AG10803 (cell line): ENCODE measurements at regions not wholly inside any gene's neighbourhood (a gene's known extent, or its start where the extent isn't known, plus 50 kb on each side); places are given as distances from the start of the nearest gene placed in this dataset.

Source experiments
- DNase-seq: peaks from one replicate; pipeline ENCODE4 v3.0.0; 2010; ENCODE audit warnings: low read depth
- H3K4me3 ChIP-seq: 2 replicates; pipeline ENCODE4 v1.5.1; 2011; ENCODE audit warnings: mild to moderate bottlenecking, low read length, control low read depth
- TF ChIP-seq, protein P1 (sequence below): conservative IDR thresholded peaks from 2 replicates; pipeline ENCODE4 v1.5.1; 2011; ENCODE audit warnings: mild to moderate bottlenecking, low read length, control low read depth, inconsistent platforms

DNA sequence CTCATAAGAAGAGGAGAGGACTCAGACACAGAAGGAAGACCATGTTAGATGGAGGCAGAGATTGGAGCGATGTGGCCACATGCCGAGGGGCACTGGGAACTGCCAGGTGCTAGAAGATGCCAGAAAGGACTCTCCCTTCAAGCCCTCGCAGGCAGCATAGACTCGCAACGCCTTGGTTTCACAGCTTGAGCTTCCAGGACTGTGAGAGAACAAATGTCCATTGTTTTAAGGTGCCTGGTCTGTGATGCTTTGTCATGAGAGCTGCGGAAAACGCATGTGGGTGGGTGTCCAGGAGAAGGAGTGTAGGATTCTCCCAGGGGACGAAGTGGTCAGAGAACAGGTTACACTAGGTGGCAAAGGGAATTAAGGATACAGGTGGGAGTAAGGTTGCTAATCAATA is 125.9 kb upstream of the USP29 start:
- H3K4me3 ChIP-seq = no peak overlapping the region
- no peak for DNase-seq
- TF ChIP-seq, protein P1, sequence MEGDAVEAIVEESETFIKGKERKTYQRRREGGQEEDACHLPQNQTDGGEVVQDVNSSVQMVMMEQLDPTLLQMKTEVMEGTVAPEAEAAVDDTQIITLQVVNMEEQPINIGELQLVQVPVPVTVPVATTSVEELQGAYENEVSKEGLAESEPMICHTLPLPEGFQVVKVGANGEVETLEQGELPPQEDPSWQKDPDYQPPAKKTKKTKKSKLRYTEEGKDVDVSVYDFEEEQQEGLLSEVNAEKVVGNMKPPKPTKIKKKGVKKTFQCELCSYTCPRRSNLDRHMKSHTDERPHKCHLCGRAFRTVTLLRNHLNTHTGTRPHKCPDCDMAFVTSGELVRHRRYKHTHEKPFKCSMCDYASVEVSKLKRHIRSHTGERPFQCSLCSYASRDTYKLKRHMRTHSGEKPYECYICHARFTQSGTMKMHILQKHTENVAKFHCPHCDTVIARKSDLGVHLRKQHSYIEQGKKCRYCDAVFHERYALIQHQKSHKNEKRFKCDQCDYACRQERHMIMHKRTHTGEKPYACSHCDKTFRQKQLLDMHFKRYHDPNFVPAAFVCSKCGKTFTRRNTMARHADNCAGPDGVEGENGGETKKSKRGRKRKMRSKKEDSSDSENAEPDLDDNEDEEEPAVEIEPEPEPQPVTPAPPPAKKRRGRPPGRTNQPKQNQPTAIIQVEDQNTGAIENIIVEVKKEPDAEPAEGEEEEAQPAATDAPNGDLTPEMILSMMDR = no peak

- TF ChIP-seq, protein P1 = no peak
- no peak for DNase-seq
- H3K4me3 ChIP-seq = no peak overlapping the region
Observed at GRCh38 chr19:56994251-56995017, 125.4 kb upstream of the USP29 start.

DNA sequence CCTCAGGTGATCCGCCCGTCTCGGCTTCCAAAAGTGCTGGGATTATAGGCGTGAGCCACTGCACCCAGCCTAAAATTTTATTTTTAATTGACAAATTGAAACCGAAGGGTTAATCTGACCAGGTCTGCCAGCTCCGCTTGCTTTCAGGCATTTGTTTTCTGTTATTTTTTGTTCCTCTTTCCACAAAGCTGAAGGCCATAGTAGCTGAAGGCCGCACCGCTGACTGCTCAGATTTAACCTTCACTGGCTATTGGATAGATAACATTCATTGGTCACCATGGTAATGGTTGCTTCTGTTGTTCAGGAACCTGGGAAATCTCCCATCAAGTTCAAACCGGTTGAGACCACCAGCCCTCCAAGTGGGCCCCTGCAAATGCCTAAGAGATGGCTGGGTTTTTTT is 124.5 kb upstream of the USP29 start:
- DNase-seq = no peak
- TF ChIP-seq, protein P1 = no peak
- H3K4me3 ChIP-seq = no peak overlapping the region

DNA sequence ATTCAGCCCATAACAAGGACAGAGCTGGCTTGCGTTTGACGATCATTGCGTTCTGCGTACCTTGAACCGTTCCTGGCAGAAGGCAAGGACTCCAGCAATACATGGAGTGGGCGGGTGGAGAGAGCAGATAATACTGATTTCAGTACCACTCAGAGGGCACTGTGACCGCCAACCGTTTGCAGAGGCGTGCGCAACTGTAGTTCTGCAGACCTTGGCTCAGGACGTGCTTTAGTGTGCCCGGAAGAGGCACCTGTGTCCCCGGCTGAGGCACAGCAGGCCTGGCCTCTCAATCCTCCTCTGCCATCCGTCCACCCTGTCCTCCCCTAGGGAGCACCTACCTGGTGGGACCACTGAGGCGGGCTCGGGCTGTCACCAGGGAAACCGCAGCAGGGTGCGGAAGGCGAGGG is 117.6 kb upstream of the USP29 start:
- no peak for DNase-seq
- H3K4me3 ChIP-seq = no peak overlapping the region
- TF ChIP-seq, protein P1 = no peak

- TF ChIP-seq, protein P1 = no peak
- no peak for DNase-seq
- H3K4me3 ChIP-seq = no peak overlapping the region
Observed at GRCh38 chr19:57002710-57003109, 117.1 kb upstream of the USP29 start.

DNA sequence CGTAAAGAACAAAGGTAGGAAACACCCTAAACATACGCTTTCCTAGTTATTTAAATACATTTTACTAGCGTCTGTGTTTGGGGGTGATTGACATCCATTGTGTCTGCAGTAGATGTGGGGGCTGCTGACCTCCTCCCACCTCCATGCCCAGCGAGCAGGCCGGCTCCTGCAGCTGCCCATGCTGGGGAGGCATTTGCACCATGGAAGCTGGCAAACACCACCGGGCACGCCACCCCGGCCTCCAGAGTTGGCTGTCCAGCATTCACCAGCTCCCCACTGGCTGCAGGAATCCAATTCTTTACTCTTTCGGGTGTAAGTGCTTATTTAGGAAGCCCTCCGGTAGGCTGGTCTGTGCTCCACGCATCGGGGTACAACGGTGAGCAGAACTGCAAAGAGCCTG is 115.4 kb upstream of the USP29 start:
- TF ChIP-seq, protein P1 = no peak
- H3K4me3 ChIP-seq = no peak overlapping the region
- DNase-seq = no peak

DNA sequence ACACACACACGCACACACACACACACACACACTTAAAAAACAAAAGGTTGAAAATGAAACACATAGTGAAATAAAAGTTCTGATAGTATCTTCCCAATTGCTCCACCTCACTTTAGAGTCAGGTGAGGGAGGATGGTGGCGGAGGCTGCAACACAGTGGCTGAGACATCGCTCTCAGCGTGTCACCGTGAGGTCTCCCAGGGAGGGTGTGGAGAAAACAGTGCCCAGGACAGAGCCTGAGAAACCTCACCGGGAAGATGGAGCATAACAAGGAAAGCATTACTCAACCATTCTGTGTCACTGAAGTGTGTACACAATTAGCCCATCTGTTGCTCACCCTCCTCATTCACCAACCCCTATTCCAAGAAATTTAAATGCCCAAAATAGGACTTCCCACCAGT is 111.4 kb upstream of the USP29 start:
- no peak overlapping the region for H3K4me3 ChIP-seq
- TF ChIP-seq, protein P1 = no peak
- no peak for DNase-seq
